C4-2B (cell line): ENCODE measurements at regions not wholly inside any gene's neighbourhood (a gene's known extent, or its start where the extent isn't known, plus 50 kb on each side); places are given as distances from the start of the nearest gene placed in this dataset.

Experiments used
- ZFX ChIP-seq: fragments of 450-650 bp; IDR thresholded peaks from 2 replicates; pipeline ENCODE4 v1.6.1; 2017
- TF ChIP-seq, protein P1 (sequence below): fragments of 450-650 bp; conservative IDR thresholded peaks from 2 replicates; pipeline ENCODE4 v1.5.1; 2017; ENCODE audit warnings: mild to moderate bottlenecking

DNA sequence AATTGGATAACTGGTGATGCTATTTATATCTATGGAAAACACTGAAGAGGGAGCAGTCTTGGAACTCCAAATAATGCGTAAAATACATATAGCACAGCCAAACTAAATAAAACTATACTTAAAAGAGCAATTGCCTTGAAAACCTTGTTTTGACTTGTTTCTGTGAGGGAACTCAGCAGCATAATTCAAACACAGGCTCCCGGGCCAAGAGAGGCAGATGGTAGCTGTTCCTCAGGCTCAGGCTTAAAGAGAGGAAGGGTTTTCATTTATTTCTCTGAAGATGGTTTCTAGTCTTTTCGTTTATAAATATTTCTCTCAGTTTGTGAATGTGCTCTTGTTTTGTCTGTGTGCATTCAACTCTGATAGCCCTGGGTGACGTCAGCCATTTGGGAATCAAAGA, 82.4 kb downstream of the FANCF start:
- TF ChIP-seq, protein P1, sequence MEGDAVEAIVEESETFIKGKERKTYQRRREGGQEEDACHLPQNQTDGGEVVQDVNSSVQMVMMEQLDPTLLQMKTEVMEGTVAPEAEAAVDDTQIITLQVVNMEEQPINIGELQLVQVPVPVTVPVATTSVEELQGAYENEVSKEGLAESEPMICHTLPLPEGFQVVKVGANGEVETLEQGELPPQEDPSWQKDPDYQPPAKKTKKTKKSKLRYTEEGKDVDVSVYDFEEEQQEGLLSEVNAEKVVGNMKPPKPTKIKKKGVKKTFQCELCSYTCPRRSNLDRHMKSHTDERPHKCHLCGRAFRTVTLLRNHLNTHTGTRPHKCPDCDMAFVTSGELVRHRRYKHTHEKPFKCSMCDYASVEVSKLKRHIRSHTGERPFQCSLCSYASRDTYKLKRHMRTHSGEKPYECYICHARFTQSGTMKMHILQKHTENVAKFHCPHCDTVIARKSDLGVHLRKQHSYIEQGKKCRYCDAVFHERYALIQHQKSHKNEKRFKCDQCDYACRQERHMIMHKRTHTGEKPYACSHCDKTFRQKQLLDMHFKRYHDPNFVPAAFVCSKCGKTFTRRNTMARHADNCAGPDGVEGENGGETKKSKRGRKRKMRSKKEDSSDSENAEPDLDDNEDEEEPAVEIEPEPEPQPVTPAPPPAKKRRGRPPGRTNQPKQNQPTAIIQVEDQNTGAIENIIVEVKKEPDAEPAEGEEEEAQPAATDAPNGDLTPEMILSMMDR: no peak
- TF ChIP-seq ZFX: no peak
